OCI-LY1 (cell line): ENCODE measurements at regions not wholly inside any gene's neighbourhood (a gene's known extent, or its start where the extent isn't known, plus 50 kb on each side); places are given as distances from the start of the nearest gene placed in this dataset.

Experiments used
- H2AFZ ChIP-seq: fragments of 200-600 bp; sonication (generic), shearing (Covaris generic); 2 replicates; pipeline ENCODE4 v1.6.0; 2014; ENCODE audit warnings: antibody characterized with exemption, mild to moderate bottlenecking, low read length
- H3F3A ChIP-seq: fragments of 200-600 bp; sonication (generic), shearing (Covaris generic); 2 replicates; pipeline ENCODE4 v1.6.0; 2014; ENCODE audit warnings: mild to moderate bottlenecking, antibody characterized with exemption, low read length, moderate library complexity; ENCODE audit not compliant: insufficient read depth
- H3K27ac ChIP-seq: fragments of 200-600 bp; sonication (generic); 2 replicates; pipeline ENCODE4 v1.5.1; 2014; ENCODE audit warnings: low read length, mixed run types, mild to moderate bottlenecking, low read depth; ENCODE audit not compliant: poor library complexity, severe bottlenecking
- H3K27me3 ChIP-seq: fragments of 200-600 bp; sonication (generic); 2 replicates; pipeline ENCODE4 v1.6.0; 2014; ENCODE audit warnings: antibody characterized with exemption, mild to moderate bottlenecking, low read length, moderate library complexity; ENCODE audit not compliant: insufficient read depth
- H3K36me3 ChIP-seq: fragments of 200-600 bp; sonication (generic); 2 replicates; pipeline ENCODE4 v1.6.1; 2014; ENCODE audit warnings: mild to moderate bottlenecking, antibody characterized with exemption, low read length, moderate library complexity, mixed read lengths; ENCODE audit not compliant: insufficient read depth
- H3K4me1 ChIP-seq: fragments of 200-600 bp; sonication (generic); 2 replicates; pipeline ENCODE4 v1.5.1; 2014; ENCODE audit warnings: mild to moderate bottlenecking, low read length, moderate library complexity; ENCODE audit not compliant: insufficient read depth, severe bottlenecking
- H3K4me2 ChIP-seq: fragments of 200-600 bp; sonication (generic), shearing (Covaris generic); 2 replicates; pipeline ENCODE4 v1.6.1; 2014; ENCODE audit warnings: low read length
- H3K4me3 ChIP-seq: fragments of 200-600 bp; sonication (generic); 2 replicates; pipeline ENCODE4 v1.5.1; 2014; ENCODE audit warnings: low read length, low read depth, mild to moderate bottlenecking, mixed read lengths; ENCODE audit not compliant: poor library complexity, severe bottlenecking
- H3K79me2 ChIP-seq: fragments of 200-600 bp; shearing (Covaris generic); 2 replicates; pipeline ENCODE4 v1.6.1; 2016; ENCODE audit warnings: mixed run types, low read length, mixed read lengths; ENCODE audit not compliant: insufficient read depth
- H3K9ac ChIP-seq: fragments of 200-600 bp; sonication (generic), shearing (Covaris generic); 2 replicates; pipeline ENCODE4 v1.6.1; 2014; ENCODE audit warnings: mild to moderate bottlenecking, low read length, mixed read lengths
- H3K9me2 ChIP-seq: fragments of 200-600 bp; sonication (generic), shearing (Covaris generic); 2 replicates; pipeline ENCODE4 v1.6.1; 2014; ENCODE audit warnings: low read depth, mild to moderate bottlenecking, low read length, mixed read lengths
- H3K9me3 ChIP-seq: fragments of 200-600 bp; shearing (Covaris generic); 2 replicates; pipeline ENCODE4 v1.6.1; 2014; ENCODE audit warnings: low read length, mixed read lengths
- H4K20me1 ChIP-seq: fragments of 200-600 bp; sonication (generic), shearing (Covaris generic); 2 replicates; pipeline ENCODE4 v1.6.0; 2016; ENCODE audit warnings: mild to moderate bottlenecking, low read length; ENCODE audit not compliant: insufficient read depth
- EZH2 ChIP-seq: fragments of 200-600 bp; sonication (generic), shearing (Covaris generic); IDR thresholded peaks from 2 replicates; pipeline ENCODE4 v1.8.0; 2017; ENCODE audit warnings: borderline replicate concordance, mixed run types, mild to moderate bottlenecking, antibody characterized with exemption, low read length, moderate library complexity, mixed read lengths
- TF ChIP-seq, protein P1 (sequence below): fragments of 200-600 bp; sonication (generic), shearing (Covaris generic); IDR thresholded peaks from 2 replicates; pipeline ENCODE4 v1.5.1; 2017; ENCODE audit warnings: mild to moderate bottlenecking, antibody characterized with exemption, low read length, moderate library complexity, mixed read lengths

DNA sequence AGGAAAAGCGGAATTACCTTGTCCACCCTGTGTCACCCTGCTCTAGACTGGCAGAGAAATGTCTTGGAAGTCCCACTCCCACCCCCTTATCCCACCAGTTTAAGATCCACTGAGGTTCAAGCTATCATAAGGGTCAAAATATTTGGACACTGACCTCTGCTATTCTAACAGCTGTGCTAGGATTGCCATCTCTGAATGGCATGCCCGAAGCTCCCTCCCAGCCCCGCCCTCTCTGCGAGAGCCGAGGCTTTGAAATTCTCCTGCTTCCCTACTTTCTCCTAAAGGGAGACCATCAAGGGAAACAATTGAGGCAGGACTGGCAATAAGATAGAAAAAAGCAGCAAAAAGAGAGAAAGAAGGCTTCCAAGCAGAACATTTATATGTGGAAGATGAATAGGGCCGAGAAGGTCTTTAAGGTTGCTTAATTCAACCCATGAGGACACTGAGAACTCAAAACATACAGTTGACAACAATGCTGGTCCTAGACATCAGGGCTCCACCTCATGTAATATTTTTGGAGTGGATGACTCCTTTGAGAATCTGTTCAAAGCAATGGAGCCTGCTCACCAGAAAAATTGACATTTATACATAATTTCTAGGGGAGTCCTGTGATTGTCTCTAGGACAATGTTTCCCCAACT is 338.7 kb upstream of the F9 start:
- H3K4me1 ChIP-seq, result no peaks in the 10 kb centered on the region
- H4K20me1 ChIP-seq, result no peaks in the 10 kb centered on the region
- no peak overlapping the region for H2AFZ ChIP-seq
- H3K4me3 ChIP-seq, result no peak overlapping the region
- no peaks in the 10 kb centered on the region for H3K9me2 ChIP-seq
- no peaks in the 10 kb centered on the region for H3K27me3 ChIP-seq
- no peak overlapping the region for H3K27ac ChIP-seq
- H3K9ac ChIP-seq, result no peak overlapping the region
- no peaks in the 10 kb centered on the region for H3F3A ChIP-seq
- H3K4me2 ChIP-seq, result no peak overlapping the region
- H3K79me2 ChIP-seq, result no peaks in the 10 kb centered on the region
- H3K9me3 ChIP-seq, result no peaks in the 10 kb centered on the region
- H3K36me3 ChIP-seq, result no peaks in the 10 kb centered on the region
- TF ChIP-seq, protein P1, sequence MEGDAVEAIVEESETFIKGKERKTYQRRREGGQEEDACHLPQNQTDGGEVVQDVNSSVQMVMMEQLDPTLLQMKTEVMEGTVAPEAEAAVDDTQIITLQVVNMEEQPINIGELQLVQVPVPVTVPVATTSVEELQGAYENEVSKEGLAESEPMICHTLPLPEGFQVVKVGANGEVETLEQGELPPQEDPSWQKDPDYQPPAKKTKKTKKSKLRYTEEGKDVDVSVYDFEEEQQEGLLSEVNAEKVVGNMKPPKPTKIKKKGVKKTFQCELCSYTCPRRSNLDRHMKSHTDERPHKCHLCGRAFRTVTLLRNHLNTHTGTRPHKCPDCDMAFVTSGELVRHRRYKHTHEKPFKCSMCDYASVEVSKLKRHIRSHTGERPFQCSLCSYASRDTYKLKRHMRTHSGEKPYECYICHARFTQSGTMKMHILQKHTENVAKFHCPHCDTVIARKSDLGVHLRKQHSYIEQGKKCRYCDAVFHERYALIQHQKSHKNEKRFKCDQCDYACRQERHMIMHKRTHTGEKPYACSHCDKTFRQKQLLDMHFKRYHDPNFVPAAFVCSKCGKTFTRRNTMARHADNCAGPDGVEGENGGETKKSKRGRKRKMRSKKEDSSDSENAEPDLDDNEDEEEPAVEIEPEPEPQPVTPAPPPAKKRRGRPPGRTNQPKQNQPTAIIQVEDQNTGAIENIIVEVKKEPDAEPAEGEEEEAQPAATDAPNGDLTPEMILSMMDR, result no peak
- no peak for TF ChIP-seq EZH2

DNA sequence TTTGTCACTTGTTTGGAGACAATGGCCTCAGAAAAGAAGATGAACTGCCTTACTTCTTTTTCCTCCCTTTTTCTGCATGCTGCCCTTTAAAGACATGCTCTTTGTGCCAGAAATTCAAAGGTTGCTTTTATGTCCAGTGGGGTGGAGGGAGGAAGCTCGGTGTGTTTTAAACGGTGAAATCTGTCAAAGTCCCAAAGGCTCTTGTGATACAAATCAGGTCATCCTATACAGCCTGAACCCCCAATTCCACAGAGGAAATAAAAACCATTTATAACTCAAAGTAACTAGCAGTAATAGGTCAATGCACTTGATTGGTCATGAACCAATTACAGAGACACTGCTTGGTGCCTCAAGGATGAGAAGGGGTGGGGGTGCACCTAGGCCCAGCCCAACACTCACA is 339.3 kb upstream of the F9 start:
- no peaks in the 10 kb centered on the region for H3K27me3 ChIP-seq
- H3K79me2 ChIP-seq, result no peaks in the 10 kb centered on the region
- H3K9me2 ChIP-seq, result no peaks in the 10 kb centered on the region
- H2AFZ ChIP-seq, result no peak overlapping the region
- H3K9ac ChIP-seq, result no peak overlapping the region
- no peak overlapping the region for H3K4me3 ChIP-seq
- no peak for TF ChIP-seq EZH2
- TF ChIP-seq, protein P1, result no peak
- H3K36me3 ChIP-seq, result no peaks in the 10 kb centered on the region
- no peak overlapping the region for H3K4me2 ChIP-seq
- no peaks in the 10 kb centered on the region for H3K4me1 ChIP-seq
- H3K27ac ChIP-seq, result no peak overlapping the region
- no peaks in the 10 kb centered on the region for H3F3A ChIP-seq
- no peaks in the 10 kb centered on the region for H4K20me1 ChIP-seq
- no peaks in the 10 kb centered on the region for H3K9me3 ChIP-seq

DNA sequence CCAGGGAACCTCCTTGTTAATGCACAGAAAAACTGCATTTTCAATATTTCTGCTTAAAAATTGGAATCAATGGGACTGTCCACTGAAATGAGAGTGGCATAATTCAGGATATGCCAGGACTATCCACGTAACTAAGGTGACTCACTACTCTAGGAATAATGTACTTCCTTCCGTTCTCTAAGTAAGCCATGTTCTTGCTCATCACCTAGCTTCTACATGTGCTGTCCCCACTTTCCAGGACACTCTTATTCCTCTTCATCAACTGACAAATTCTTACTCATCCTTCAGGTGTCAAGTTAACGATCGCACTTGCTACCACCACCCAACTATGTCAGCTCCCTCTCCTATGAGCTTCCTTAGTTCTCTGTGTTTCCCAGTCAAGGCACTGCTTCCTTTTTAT is 342.8 kb upstream of the F9 start:
- no peak overlapping the region for H2AFZ ChIP-seq
- H3K4me1 ChIP-seq, result no peaks in the 10 kb centered on the region
- no peak for TF ChIP-seq EZH2
- TF ChIP-seq, protein P1, result no peak
- H3K9ac ChIP-seq, result no peak overlapping the region
- no peaks in the 10 kb centered on the region for H3K9me3 ChIP-seq
- H3K27ac ChIP-seq, result no peak overlapping the region
- H3K4me2 ChIP-seq, result no peak overlapping the region
- no peaks in the 10 kb centered on the region for H4K20me1 ChIP-seq
- H3F3A ChIP-seq, result no peaks in the 10 kb centered on the region
- H3K27me3 ChIP-seq, result no peaks in the 10 kb centered on the region
- no peaks in the 10 kb centered on the region for H3K9me2 ChIP-seq
- no peaks in the 10 kb centered on the region for H3K36me3 ChIP-seq
- H3K4me3 ChIP-seq, result no peak overlapping the region
- H3K79me2 ChIP-seq, result no peaks in the 10 kb centered on the region
